HG03066 (cell line): ENCODE measurements at regions not wholly inside any gene's neighbourhood (a gene's known extent, or its start where the extent isn't known, plus 50 kb on each side); places are given as distances from the start of the nearest gene placed in this dataset.

ENCODE experiments used
- ATAC-seq: cut with Tn5 transposase; IDR thresholded peaks from one replicate; pipeline ENCODE4 v1.9.1; 2021; ENCODE audit warnings: low read depth; ENCODE audit not compliant: unreplicated experiment

- ATAC-seq, result no peak
Measured at GRCh38 chr3:174639406-174639805, 219.7 kb upstream of the NAALADL2 start.

DNA sequence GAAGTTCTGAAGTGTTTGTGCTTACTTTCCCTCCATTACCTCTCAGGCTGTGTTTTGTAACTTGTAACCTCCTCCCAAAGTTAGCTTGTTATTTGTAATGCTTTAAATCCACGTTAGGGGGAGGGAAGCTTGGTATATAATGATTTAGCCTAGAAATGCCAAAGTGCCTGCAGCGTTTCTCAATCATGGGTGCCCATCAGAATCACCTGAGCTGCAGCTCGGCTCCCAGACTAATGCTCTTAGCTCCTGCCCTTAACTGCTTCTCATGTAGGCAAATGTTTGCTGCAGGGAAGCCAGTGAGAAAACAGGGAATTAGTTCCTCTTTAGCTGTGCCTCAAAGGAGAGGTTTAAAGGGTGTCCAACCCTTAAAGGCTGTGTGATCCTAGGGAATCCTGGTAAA is 219.2 kb upstream of the NAALADL2 start:
- ATAC-seq, result no peak

DNA sequence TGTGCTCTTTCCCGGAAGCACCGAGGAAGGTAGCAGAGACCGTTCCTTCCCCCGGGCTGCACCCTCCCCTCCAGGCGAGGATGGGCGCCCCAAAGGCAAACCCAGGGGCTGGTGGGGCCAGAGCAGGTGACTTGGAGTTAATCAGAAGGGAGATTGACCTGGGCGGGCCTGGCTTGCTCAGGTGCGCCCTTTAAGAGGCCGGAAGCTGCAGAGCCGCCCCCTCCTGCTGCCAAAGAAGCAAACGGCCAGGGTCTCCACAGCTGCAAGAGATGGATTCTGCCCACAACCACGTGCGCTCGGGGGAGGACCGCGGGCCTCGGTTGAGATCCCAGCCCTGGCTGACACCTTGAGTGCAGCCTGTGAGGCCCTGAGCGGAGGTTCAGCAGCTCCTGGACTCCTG is 218.2 kb upstream of the NAALADL2 start:
- no peak for ATAC-seq

DNA sequence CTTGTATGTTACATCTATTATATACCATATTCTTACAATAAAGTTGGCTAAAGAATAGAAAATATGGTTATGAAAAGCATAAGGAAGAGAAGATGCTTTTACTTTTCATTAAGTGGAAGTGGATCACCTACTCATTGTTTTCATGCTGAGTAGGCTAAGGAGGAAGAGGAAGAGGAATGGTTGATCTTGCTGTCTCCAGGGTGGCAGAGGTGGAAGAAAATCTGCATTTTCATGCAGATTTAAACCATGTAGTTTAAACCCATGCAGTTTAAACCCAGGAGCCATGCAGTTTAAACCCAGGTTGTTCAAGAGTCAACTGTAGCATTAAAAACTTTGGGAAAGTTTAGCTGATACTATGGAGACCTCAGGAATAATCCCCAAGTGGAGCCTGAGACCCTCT is 214.8 kb upstream of the NAALADL2 start:
- no peak for ATAC-seq

GRCh38 chr3:174651951-174652350 is 207.2 kb upstream of the NAALADL2 start:
- no peak for ATAC-seq

GRCh38 chr3:174659511-174659910 is 199.6 kb upstream of the NAALADL2 start:
- ATAC-seq, result no peak

- ATAC-seq, result no peak
Measured at GRCh38 chr3:174662653-174663052, 196.5 kb upstream of the NAALADL2 start.

GRCh38 chr3:174667386-174667785 is 191.7 kb upstream of the NAALADL2 start:
- ATAC-seq, result no peak

DNA sequence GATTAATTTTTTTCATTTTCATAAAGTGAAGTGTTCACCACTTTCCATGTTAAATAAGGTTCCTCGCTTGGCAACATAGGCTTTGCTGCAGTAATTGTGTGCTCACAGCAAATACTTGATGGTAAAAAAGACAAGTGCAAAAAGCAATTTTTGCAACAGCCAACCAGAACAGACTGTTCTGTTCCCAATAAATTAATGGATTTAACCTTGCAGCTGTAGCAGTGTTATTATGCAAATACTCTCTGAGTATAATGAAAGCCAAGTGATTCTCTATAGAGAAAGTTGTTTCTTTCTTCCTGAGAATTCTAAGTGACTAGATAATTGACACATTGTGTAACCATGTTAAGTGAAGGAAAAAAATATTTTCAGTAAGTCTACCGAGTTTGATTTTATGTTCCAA is 183.7 kb upstream of the NAALADL2 start:
- no peak for ATAC-seq

- no peak for ATAC-seq
Measured at GRCh38 chr3:174681784-174682183, 177.3 kb upstream of the NAALADL2 start.

GRCh38 chr3:174685796-174686195 is 173.3 kb upstream of the NAALADL2 start:
- ATAC-seq, result no peak

DNA sequence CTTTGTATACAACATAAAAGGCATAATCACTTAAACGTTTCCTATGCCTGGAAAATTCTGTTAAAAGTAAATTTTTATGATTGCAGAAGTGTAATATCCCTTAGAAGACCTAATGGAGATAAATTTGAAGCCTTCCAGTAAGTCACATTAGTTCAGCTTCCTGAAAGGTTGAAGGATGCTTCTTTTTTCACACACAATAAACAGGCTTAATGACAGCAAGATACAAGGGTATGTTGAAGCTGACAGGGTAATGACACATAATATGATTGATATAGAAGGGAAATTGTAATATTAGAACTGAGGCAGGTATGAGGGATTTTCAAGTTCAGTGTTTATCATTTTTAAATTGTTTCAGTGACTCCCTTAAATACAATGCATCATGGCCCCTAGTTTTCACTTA is 161.8 kb upstream of the NAALADL2 start:
- ATAC-seq, result no peak

- ATAC-seq, result no peak
Measured at GRCh38 chr3:174700736-174701135, 158.4 kb upstream of the NAALADL2 start.

DNA sequence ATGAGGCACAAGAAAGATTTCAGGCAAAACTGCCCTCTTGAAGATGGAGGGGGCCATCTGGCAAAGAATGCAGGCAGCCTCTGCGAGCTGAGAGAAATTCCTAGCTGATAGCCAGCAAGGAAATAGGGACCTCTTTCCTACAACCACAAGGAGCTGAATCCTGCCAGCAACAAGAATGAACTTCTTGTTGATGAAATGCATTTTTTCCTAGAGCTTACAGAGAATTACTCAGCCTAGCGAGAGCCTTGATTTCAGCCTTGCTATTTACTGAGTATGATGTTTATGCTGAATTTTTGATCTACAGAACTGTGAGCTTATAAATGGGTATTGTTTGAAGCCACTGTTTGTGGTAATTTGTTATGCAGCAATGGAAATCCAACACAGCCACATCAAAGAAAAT is 148.5 kb upstream of the NAALADL2 start:
- no peak for ATAC-seq

DNA sequence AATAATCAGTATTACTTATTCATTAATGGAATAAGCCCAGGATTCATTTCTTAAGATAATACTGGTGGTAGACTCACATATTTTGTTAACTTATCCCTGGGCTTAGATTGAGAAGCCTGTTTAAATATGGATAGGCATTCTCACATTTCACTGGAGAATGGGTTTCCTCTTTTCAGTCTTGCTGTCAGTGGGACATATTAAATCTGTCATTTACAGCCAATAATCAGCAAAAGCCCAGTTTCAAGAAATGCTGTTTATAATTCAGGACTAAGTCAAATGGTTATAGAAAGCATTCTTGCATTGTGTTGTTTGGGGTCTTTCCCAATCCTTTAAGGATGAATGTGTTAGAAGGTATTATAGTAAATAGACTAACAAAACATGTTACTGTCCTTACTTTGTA is 143.7 kb upstream of the NAALADL2 start:
- ATAC-seq, result no peak

GRCh38 chr3:174716956-174717505 is 142.1 kb upstream of the NAALADL2 start:
- ATAC-seq, result no peak

GRCh38 chr3:174720717-174721116 is 138.4 kb upstream of the NAALADL2 start:
- no peak for ATAC-seq

GRCh38 chr3:174725303-174725702 is 133.8 kb upstream of the NAALADL2 start:
- ATAC-seq, result no peak

- ATAC-seq, result no peak
Measured at GRCh38 chr3:174737966-174738365, 121.2 kb upstream of the NAALADL2 start.

DNA sequence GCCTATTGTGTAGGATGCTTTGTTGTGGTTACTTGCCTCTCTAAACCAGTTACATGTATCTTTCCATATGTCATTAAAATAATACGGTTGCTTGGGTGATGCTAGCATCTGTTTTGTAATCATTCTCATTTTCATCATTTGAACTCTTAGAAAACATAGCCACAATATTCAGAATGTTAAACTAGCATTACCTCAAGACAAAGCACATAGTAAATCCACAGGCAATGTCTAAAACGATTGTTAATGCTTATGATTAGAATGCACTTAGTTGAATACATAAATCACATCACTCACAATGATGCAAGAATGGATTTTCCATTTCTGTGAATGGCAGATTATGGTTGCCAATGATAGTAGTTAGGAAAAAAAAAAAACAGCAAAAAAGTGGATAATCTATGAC is 110.0 kb upstream of the NAALADL2 start:
- ATAC-seq, result no peak

- no peak for ATAC-seq
Measured at GRCh38 chr3:174755833-174756829, 103.0 kb upstream of the NAALADL2 start.

- ATAC-seq, result no peak
Measured at GRCh38 chr3:174758943-174759342, 100.2 kb upstream of the NAALADL2 start.
